Mesothelial cell of epicardium (in vitro differentiated cells): ENCODE measurements at regions not wholly inside any gene's neighbourhood (a gene's known extent, or its start where the extent isn't known, plus 50 kb on each side); places are given as distances from the start of the nearest gene placed in this dataset.

Source experiments
- DNase-seq, 2 experiments: peaks; one replicate each; pipeline ENCODE4 v3.0.0; 2021; ENCODE audit warnings: low spot score in 2 of 2; ENCODE audit not compliant: unreplicated experiment in 2 of 2
- H3K27ac Mint-ChIP-seq: 2 replicates; pipeline ENCODE4 v1.8.0; 2021; ENCODE audit warnings: mixed read lengths
- H3K27me3 Mint-ChIP-seq: 2 replicates; pipeline ENCODE4 v1.8.0; 2021; ENCODE audit warnings: low read depth, mixed read lengths
- H3K36me3 Mint-ChIP-seq: 2 replicates; pipeline ENCODE4 v1.8.0; 2021; ENCODE audit warnings: mixed read lengths
- H3K4me1 Mint-ChIP-seq: 2 replicates; pipeline ENCODE4 v1.8.0; 2021; ENCODE audit warnings: mixed read lengths
- H3K4me3 Mint-ChIP-seq: 2 replicates; pipeline ENCODE4 v1.8.0; 2021; ENCODE audit warnings: mild to moderate bottlenecking, moderate library complexity, mixed read lengths
- H3K9me3 Mint-ChIP-seq: 2 replicates; pipeline ENCODE4 v1.8.0; 2021; ENCODE audit warnings: mixed read lengths
- CTCF ChIP-seq: fragments of 200-600 bp; sonication (generic); IDR thresholded peaks from one replicate; pipeline ENCODE4 v1.5.0; 2021; ENCODE audit warnings: antibody characterized with exemption; ENCODE audit not compliant: unreplicated experiment

DNA sequence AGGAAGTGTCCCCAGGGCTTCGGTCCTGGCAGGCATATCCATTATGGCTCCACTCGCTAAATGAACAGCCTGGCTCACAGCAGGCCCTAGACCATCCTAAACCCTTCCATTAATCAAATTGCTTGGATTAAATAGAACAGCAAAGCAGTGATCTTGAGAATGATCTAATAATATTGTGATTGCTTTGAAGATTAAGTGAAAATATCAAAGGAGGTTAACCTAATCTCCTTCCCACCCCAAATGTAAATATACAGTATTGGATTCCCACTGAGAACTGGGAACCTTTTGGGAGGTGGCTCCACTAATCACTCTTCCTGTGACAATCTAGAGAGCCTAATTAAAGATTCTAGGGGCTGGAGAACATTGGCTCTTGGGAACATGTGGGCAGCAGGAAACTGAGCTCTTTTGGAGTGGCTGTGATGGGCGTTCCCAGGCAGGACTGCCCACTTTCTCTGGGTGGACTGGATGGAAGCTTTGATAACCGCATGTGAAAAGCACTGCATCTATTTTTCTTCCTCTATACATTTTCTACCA, 68.3 kb upstream of the FRMD1 start:
- H3K27ac Mint-ChIP-seq = no peak overlapping the region
- no peak for TF ChIP-seq CTCF
- no peak overlapping the region for H3K4me3 Mint-ChIP-seq
- DNase-seq = peak in 1 of 2 experiments; percentile 26
- peaks cover 20% of the 10 kb centered on the region for H3K4me1 Mint-ChIP-seq
- no peaks in the 10 kb centered on the region for H3K36me3 Mint-ChIP-seq
- H3K27me3 Mint-ChIP-seq = peaks cover 13% of the 10 kb centered on the region
- H3K9me3 Mint-ChIP-seq = peaks cover 17% of the 10 kb centered on the region

- H3K27ac Mint-ChIP-seq = no peak overlapping the region
- peak in 1 of 2 experiments; percentile 21 for DNase-seq
- no peaks in the 10 kb centered on the region for H3K36me3 Mint-ChIP-seq
- peaks cover 9% of the 10 kb centered on the region for H3K4me1 Mint-ChIP-seq
- peaks cover 16% of the 10 kb centered on the region for H3K27me3 Mint-ChIP-seq
- TF ChIP-seq CTCF = no peak
- H3K4me3 Mint-ChIP-seq = no peak overlapping the region
- H3K9me3 Mint-ChIP-seq = peaks cover 17% of the 10 kb centered on the region
Measured at GRCh38 chr6:168145747-168146596, 67.0 kb upstream of the FRMD1 start.

- DNase-seq = no peak
Measured at GRCh38 chr6:168139121-168139520, 60.1 kb upstream of the FRMD1 start.

GRCh38 chr6:168138436-168138835, 59.4 kb upstream of the FRMD1 start:
- Mint-ChIP-seq H3K27me3 (peaks cover 11% of the 10 kb centered on the region), H3K4me1 (peaks cover 5% of the 10 kb centered on the region), H3K36me3 (no peaks in the 10 kb centered on the region), H3K4me3 (no peak overlapping the region), H3K27ac (no peak overlapping the region), H3K9me3 (peaks cover 3% of the 10 kb centered on the region)
- DNase-seq = no peak
- no peak for TF ChIP-seq CTCF

More at GRCh38 chr6:168139121-168139520, 60.1 kb upstream of the FRMD1 start:
- no peaks in the 10 kb centered on the region for H3K36me3 Mint-ChIP-seq
- no peak for TF ChIP-seq CTCF
- H3K9me3 Mint-ChIP-seq = peaks cover 7% of the 10 kb centered on the region
- H3K4me1 Mint-ChIP-seq = peaks cover 2% of the 10 kb centered on the region
- no peak overlapping the region for H3K4me3 Mint-ChIP-seq
- H3K27ac Mint-ChIP-seq = no peak overlapping the region
- peaks cover 10% of the 10 kb centered on the region for H3K27me3 Mint-ChIP-seq

- DNase-seq = no peak
- H3K36me3 Mint-ChIP-seq = no peaks in the 10 kb centered on the region
- no peak overlapping the region for H3K27ac Mint-ChIP-seq
- H3K9me3 Mint-ChIP-seq = peaks cover 3% of the 10 kb centered on the region
- H3K4me1 Mint-ChIP-seq = peaks cover 19% of the 10 kb centered on the region
- TF ChIP-seq CTCF = no peak
- H3K4me3 Mint-ChIP-seq = no peak overlapping the region
- peaks cover 17% of the 10 kb centered on the region for H3K27me3 Mint-ChIP-seq
Measured at GRCh38 chr6:168137024-168137423, 58.0 kb upstream of the FRMD1 start.
